ENCODE measurements at regions not wholly inside any gene's neighbourhood (a gene's known extent, or its start where the extent isn't known, plus 50 kb on each side); places are given as distances from the start of the nearest gene placed in this dataset.

DNA sequence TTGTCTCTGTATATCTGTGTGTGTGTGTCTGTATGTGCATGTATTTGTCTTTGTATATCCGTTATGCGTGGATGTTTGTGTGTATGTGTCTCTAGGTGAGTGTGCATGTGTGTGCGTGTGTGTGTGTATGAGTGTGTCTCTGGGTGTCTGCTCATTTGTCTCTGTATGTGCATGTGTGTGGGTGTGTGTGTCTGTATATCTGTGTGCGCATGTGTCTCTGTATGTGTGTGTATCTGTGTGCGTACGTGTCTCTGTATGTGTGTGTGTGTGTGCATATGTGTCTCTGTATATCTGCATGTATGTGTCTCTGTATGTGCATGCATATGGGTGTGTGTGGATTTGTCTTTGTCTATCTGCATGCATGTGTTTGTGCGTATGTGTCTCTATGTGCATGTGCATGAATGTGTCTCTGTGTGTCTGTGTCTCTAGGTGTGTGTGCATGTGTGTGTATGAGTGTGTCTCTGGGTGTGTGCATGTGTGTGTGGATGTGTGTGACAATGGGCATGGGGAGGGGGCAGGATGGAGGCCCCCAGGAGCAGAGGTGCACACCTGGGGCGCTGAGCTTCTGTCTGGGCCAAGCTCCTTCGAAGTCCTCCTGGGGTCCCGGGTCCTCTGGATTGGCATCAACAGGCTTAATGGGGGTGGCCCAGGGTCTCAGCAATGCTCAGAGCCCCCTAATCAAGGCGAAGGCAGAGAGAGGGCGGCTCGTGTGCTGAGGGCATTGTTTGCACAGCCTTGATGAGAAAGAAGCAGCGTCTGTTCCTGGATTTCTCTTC, 373.4 kb upstream of the IRX4 start:
- no peak for TF ChIP-seq POLR2A (IDR thresholded peaks at IDR 0.05)
- TF ChIP-seq, protein P1, sequence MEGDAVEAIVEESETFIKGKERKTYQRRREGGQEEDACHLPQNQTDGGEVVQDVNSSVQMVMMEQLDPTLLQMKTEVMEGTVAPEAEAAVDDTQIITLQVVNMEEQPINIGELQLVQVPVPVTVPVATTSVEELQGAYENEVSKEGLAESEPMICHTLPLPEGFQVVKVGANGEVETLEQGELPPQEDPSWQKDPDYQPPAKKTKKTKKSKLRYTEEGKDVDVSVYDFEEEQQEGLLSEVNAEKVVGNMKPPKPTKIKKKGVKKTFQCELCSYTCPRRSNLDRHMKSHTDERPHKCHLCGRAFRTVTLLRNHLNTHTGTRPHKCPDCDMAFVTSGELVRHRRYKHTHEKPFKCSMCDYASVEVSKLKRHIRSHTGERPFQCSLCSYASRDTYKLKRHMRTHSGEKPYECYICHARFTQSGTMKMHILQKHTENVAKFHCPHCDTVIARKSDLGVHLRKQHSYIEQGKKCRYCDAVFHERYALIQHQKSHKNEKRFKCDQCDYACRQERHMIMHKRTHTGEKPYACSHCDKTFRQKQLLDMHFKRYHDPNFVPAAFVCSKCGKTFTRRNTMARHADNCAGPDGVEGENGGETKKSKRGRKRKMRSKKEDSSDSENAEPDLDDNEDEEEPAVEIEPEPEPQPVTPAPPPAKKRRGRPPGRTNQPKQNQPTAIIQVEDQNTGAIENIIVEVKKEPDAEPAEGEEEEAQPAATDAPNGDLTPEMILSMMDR (IDR thresholded peaks at IDR 0.05) = no peak

Measured in lower leg skin (tissue), 3 donors.